HG02973 (cell line): ENCODE measurements at regions not wholly inside any gene's neighbourhood (a gene's known extent, or its start where the extent isn't known, plus 50 kb on each side); places are given as distances from the start of the nearest gene placed in this dataset.
"Not testable (repeated sequence)": the region's sequence is repeated elsewhere in the genome, so short reads cannot be mapped to it uniquely, and the experiment has no call there.

Experiments
- ATAC-seq: cut with Tn5 transposase; IDR thresholded peaks from one replicate; pipeline ENCODE4 v1.9.1; 2021; ENCODE audit warnings: moderate library complexity; ENCODE audit not compliant: unreplicated experiment

GRCh38 chr12:115377230-115377629 lies 693.3 kb upstream of the TBX3 start:
- no peak for ATAC-seq

DNA sequence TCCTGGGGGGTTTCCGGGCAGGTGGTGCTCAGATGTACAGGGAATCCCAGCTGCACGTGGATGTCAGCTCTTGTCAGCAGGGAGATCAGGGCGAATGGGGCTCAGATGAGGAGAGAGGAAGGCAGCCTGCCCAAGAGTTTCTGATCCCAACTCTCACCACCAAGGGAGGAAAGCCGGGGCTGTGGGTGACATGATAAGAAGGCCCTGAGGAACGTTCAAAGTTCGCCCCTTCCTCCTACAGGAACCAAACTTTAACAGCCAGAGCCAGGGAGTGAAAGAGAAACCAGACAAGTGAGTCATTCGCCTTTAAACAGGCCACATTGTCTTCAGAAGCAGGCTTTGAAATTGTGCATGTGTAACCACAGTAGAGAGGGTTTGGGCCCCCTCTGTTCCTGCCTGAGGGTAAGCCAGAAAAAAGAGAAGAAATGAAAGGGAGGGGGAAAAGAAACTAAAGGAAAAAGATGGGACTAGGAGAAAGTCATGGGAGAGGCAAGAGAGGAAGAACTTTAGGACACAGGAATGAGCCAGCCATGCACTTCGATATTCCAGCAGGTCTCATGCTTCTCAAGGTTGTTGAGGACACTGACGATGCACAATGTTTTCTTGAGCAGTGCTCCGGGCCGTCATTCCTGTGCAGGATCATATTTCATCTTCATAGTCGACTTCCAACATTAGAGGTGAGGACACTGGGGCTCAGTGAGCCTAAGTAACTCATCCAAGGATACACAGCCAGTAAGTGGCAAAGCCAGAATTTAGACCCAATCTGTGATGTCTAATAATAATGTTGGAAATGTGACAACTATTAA lies 691.4 kb upstream of the TBX3 start:
- ATAC-seq: peak; percentile 69

DNA sequence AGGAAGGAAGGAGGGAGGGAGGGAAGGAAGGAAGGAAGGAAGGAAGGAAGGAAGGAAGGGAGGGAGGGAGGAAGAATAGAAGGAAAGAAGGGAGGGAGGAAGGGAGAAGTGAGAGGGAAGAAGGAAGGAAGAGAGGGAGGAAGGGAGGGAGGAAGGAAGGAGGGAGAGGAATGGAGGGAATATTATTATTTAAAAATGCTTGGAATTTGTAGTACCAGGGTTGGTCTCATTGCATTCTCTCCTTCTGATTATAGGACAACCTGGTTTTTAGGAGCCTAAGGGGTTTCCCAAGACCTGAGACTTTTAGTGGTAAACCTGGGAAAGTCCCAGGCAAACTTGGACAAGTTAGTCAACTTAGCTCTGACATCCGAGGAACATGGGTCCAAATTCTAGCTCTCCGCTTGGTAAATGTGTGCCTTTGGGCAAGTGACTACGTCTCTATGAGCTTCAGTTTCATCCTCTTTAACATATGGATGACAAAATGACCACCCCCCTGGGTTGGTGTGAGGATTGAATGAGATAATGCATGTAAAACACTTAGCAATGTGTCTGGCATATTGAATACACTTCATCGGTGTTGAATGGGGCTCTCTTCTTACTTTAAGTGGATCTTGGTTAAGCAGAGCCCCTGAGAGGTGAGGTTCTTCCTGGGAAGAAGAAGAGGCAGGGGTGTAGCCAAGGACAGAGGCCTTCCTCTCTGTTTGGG lies 690.7 kb upstream of the TBX3 start:
- no peak for ATAC-seq

DNA sequence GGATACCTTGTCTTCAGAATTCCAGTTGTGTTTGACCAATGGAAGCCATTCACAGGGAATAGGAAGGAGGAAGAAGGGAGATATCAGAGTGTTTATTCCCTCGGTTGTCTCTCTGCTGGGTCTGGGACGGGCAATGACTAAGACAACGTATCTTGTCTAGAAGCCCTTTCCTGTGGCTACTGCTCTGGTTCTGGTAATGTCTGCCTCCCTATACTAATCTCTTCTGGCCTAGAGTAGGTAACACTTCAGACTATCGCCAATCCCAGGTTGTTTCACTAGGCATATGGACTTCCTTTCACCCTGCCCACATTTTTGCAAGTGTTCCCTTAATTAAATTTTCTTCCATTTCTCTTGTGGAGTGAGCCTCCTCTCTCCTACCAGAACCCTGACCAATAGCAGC lies 687.7 kb upstream of the TBX3 start:
- ATAC-seq: no peak

DNA sequence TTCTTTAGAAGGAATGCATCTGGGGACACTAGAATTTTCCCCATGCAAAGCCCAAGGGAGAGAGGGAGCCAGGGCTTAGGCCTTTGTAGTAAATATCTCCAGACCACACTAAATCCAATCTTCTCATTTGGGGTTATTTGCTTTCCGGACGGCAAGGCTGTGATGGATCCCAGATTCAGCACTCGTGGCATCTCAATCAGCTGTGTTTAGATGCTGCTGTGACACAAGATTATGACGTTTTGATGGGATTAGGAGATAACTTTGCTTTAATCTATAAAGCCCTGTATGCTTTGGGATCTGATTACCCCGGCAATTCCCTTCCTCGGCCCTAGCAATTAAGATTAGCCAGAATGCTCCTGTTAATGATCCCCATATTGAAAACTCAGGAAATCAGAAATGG lies 686.7 kb upstream of the TBX3 start:
- ATAC-seq: no peak

- ATAC-seq: no peak
These were observed 686.2 kb upstream of the TBX3 start for GRCh38 chr12:115370207-115370606.

- ATAC-seq: not testable (repeated sequence)
These were observed 682.3 kb upstream of the TBX3 start for GRCh38 chr12:115366277-115366676.

- ATAC-seq: not testable (repeated sequence)
These were observed 681.8 kb upstream of the TBX3 start for GRCh38 chr12:115365765-115366164.

- no peak for ATAC-seq
These were observed 680.9 kb upstream of the TBX3 start for GRCh38 chr12:115364921-115365320.

GRCh38 chr12:115362339-115362976 lies 678.5 kb upstream of the TBX3 start:
- no peak for ATAC-seq

- no peak for ATAC-seq
These were observed 673.7 kb upstream of the TBX3 start for GRCh38 chr12:115357681-115358080.

DNA sequence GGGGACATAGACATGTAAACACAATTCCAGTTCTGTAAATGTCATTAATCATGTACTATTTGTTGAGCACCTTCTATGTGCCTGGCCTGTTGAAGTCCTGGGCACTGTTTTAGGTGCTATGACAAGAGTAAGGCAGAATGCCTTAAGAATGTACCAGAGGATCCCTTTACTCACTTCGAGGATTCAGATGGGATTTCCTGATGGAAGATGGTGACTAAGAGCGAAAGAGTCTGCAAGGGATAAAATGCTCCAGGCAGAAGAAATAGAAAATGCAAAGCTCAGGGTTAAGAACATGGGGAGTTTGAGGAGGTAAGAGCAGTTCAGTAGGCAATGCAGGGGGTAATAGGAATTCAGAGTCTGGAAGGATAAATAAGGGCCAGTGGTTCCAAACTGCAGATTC lies 671.3 kb upstream of the TBX3 start:
- no peak for ATAC-seq

DNA sequence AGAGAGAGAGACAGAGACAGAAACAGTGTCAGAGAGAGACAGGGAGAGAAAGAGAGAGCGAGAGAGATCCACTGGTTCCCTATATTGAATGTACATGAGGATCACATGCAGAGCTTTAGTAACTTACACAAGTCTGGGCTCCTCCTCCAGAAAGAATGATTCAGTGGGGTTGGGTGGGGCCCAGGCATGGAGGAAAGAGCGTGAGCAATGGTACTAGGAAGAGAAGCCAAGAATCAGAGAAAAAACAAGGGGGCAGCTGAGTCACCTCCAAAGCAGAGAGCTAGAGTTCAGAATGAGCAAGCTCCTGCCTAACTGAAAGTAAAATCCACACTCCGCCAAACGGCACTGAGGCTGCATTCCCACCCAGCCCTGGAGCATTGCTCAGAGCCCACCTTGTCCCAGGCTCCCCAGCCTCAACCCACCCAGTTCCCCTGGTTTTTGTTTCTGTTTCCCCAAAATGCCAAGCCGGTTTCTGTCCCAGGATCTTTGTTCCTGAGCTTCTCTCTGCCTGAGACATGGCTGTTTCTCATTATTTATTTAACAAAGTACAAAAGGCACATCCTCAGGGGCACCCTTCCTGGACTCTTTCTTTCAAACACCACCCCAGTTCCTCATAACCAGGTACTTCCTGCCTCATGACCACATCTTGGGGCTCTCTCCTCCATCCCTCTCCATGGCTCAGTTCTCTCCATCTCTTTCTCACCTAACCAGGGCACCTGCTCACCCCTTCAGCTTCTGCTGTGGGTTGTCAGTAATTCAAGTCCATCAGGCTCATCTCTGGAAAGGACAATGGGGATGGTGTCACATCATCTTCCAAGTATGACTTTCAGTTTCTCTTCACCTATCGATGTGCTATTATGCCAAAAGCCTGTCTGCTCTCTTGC lies 670.3 kb upstream of the TBX3 start:
- ATAC-seq: no peak

DNA sequence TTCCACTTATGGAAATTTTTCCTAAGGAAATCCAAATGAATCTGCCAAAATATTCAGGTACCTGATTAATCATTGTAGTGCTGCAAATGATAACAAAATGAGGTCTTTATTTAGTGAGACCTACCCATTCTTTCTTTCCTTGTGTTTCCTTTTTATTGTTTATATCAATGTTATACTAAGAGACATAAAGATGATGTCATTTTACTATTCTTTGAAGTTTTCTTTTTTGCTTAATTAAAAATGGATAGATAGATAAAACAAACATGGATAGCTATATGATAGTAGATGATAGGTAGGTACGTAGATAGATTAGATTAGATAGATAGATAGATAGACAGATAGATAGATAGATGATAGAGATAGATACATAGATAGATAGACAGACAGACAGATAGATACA lies 669.5 kb upstream of the TBX3 start:
- no peak for ATAC-seq

- no peak for ATAC-seq
These were observed 667.6 kb upstream of the TBX3 start for GRCh38 chr12:115351514-115352077.

- ATAC-seq: no peak
These were observed 665.7 kb upstream of the TBX3 start for GRCh38 chr12:115349711-115350110.

GRCh38 chr12:115348301-115348700 lies 664.3 kb upstream of the TBX3 start:
- ATAC-seq: no peak

DNA sequence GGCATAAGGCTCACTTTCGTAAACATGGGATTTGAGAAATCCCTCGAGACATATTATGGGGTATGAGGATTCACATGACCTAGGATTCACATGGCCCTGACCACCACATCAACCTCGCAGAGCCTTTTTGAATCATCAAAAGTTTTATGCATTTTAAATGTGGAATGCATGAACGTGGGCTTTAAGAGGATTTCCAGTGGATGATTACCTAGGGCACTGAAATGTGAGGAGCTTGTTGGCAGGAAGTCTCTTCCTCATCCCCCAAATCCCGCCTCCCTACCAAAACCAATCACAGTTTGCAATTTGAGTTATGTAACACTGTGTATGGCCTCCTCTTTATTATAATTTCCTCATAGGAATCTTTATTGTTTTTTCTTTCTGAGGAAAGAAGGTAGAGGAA lies 659.6 kb upstream of the TBX3 start:
- no peak for ATAC-seq

DNA sequence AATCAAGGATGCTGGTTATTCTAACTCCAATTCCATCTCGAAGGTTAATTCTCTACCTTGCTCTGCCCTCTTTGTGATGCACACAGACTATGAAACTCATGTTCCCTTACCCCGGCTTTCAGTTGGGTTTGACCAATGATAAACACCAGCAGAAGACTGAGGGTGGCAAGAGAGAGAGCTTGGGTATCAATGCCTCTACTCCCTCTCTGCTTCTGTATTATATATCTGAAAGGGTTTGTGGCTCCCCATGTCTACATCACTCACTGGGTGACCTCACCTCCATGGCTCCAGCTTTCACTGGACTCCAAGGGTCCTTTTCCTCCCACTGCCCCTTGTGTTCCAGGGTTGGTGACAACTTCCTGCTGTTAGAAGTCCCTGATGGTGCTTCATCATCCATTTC lies 659.0 kb upstream of the TBX3 start:
- no peak for ATAC-seq

DNA sequence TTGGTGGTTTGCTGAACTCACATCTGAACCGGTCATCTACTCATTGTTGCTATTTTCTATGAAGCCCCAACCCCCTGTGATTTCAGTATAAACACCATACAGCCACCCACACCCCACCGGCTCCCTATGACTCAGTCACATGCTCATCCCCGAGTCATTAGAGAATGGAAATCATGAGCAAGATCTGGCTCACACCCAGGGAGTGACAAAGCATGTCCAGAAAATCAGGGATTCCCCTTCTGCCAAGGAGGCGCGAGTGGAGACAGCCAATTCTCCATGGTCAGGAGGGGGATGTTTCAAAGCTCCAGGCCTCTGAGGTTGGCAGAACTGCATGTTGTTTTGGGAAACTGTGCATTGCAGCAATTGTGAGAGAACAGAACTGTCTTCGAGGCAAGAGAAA lies 657.5 kb upstream of the TBX3 start:
- no peak for ATAC-seq
